B cell (primary cell): ENCODE measurements at regions not wholly inside any gene's neighbourhood (a gene's known extent, or its start where the extent isn't known, plus 50 kb on each side); places are given as distances from the start of the nearest gene placed in this dataset.

Experiments used
- ATAC-seq: fragments of 200-7000 bp; cut with Tn5 transposase; one replicate; pipeline ENCODE4 v1.10.0; 2021; ENCODE audit warnings: low read depth, mild to moderate bottlenecking, moderate number of reproducible peaks, moderate library complexity
- CTCF ChIA-PET: fragments of 350-600 bp; sonication (Branson Sonifier 250); formaldehyde crosslinking; loops from one replicate; lab custom pipeline; 2021; ENCODE audit warnings: antibody characterized with exemption, inconsistent platforms; lab: Charles Lee
- POLR2A ChIA-PET: fragments of 350-600 bp; sonication (Branson Sonifier 250); formaldehyde crosslinking; loops from one replicate; lab custom pipeline; 2021; ENCODE audit warnings: antibody characterized with exemption; lab: Charles Lee
- DNase-seq: peaks from one replicate; pipeline ENCODE4 v3.0.0; 2013
- H2AFZ ChIP-seq: 2 replicates; pipeline ENCODE4 v1.6.1; 2012; ENCODE audit warnings: mild to moderate bottlenecking, low read depth, low read length; ENCODE audit not compliant: insufficient read depth, poor library complexity, severe bottlenecking
- H3K27ac ChIP-seq, 2 donors: 1 replicate in 1 of 2; 2 replicates in 1 of 2; pipeline ENCODE4 v1.5.1; 2012 to 2013; ENCODE audit warnings: low read length in 2 of 2, mild to moderate bottlenecking in 2 of 2, moderate library complexity in 1 of 2
- H3K27me3 ChIP-seq, 4 experiments: fragments of 200-600 bp in 1 of 4; sonication (generic) in 1 of 4; replicated peaks in 1 of 4; 1 replicate in 2 of 4; 2 replicates in 2 of 4; pipeline versions ENCODE4 v1.6.1 to v1.7.0; 2013 to 2016; ENCODE audit warnings: low read length in 3 of 4, mild to moderate bottlenecking in 2 of 4, mixed read lengths in 1 of 4, moderate library complexity in 1 of 4; ENCODE audit not compliant: insufficient read depth in 4 of 4, control insufficient read depth in 3 of 4; ENCODE audit errors: control extremely low read depth in 1 of 4
- H3K36me3 ChIP-seq, 2 experiments: replicated peaks in 1 of 2; 1 replicate in 1 of 2; 2 replicates in 1 of 2; pipeline versions ENCODE4 v1.6.1 to v1.7.1; 2013; ENCODE audit warnings: low read length in 1 of 2; ENCODE audit not compliant: insufficient read depth in 2 of 2, control insufficient read depth in 1 of 2; ENCODE audit errors: control extremely low read depth in 1 of 2, extremely low read depth in 1 of 2
- H3K4me1 ChIP-seq, 2 donors: fragments of 200-600 bp in 1 of 2; sonication (generic) in 1 of 2; 1 replicate in 1 of 2; 2 replicates in 1 of 2; pipeline versions ENCODE4 v1.5.1 to v1.6.1; 2013 to 2017; ENCODE audit warnings: low read length in 2 of 2; ENCODE audit not compliant: control insufficient read depth in 2 of 2, insufficient read depth in 2 of 2
- H3K4me2 ChIP-seq: replicated peaks from 2 replicates; pipeline ENCODE3; 2012; ENCODE audit warnings: mild to moderate bottlenecking, low read depth, low read length; ENCODE audit not compliant: poor library complexity, severe bottlenecking
- H3K4me3 ChIP-seq, 5 experiments: fragments of 200-600 bp in 1 of 5; sonication (generic) in 1 of 5; 1 replicate in 3 of 5; 2 replicates in 2 of 5; pipeline versions ENCODE4 v1.5.1 to v1.7.0; 2011 to 2016; ENCODE audit warnings: low read length in 4 of 5, mild to moderate bottlenecking in 4 of 5, low read depth in 2 of 5, control low read depth in 1 of 5, moderate library complexity in 1 of 5; ENCODE audit not compliant: insufficient read depth in 1 of 5; ENCODE audit errors: control extremely low read depth in 1 of 5, extremely low read depth in 1 of 5
- H3K79me2 ChIP-seq: fragments of 200-600 bp; sonication (generic); one replicate; pipeline ENCODE4 v1.6.0; 2016; ENCODE audit warnings: low read length; ENCODE audit not compliant: control insufficient read depth, insufficient read depth
- H3K9ac ChIP-seq: fragments of 200-600 bp; sonication (generic); 2 replicates; pipeline ENCODE4 v1.6.1; 2017; ENCODE audit warnings: mild to moderate bottlenecking, low read length, moderate library complexity
- H3K9me3 ChIP-seq, 3 donors: one replicate each; pipeline versions ENCODE4 v1.6.1 to v1.7.1; 2013; ENCODE audit warnings: low read length in 2 of 3; ENCODE audit not compliant: control insufficient read depth in 2 of 3, insufficient read depth in 1 of 3; ENCODE audit errors: control extremely low read depth in 1 of 3
- H4K20me1 ChIP-seq: 2 replicates; pipeline ENCODE4 v1.6.0; 2012; ENCODE audit warnings: mild to moderate bottlenecking, low read length; ENCODE audit not compliant: insufficient read depth, control insufficient read depth, poor library complexity, severe bottlenecking
- H3K27ac Mint-ChIP-seq: one replicate; pipeline ENCODE4 v1.8.0; 2021; ENCODE audit warnings: mixed read lengths
- H3K27me3 Mint-ChIP-seq: one replicate; pipeline ENCODE4 v1.8.0; 2021; ENCODE audit warnings: mixed read lengths
- H3K4me1 Mint-ChIP-seq: one replicate; pipeline ENCODE4 v1.8.0; 2021; ENCODE audit warnings: mixed read lengths
- H3K4me3 Mint-ChIP-seq: one replicate; pipeline ENCODE4 v1.8.0; 2021; ENCODE audit warnings: mixed read lengths
- H3K9me3 Mint-ChIP-seq: one replicate; pipeline ENCODE4 v1.8.0; 2022; ENCODE audit warnings: mixed read lengths; ENCODE audit not compliant: insufficient read depth
- CTCF ChIP-seq: fragments of 200-600 bp; IDR thresholded peaks from one replicate; pipeline ENCODE4 v1.8.0; 2022; ENCODE audit warnings: antibody characterized with exemption, mild to moderate bottlenecking
- EZH2 ChIP-seq: IDR thresholded peaks from 2 replicates; pipeline ENCODE4 v1.6.1; 2012; ENCODE audit warnings: borderline replicate concordance, low read depth, mild to moderate bottlenecking, moderate library complexity, low read length; ENCODE audit not compliant: insufficient read depth, poor library complexity, severe bottlenecking
- WGBS: methylation state at CpG from one replicate; pipeline ENCODE4 v1.1.5; 2013; ENCODE audit warnings: missing lambda C conversion rate; ENCODE audit not compliant: insufficient coverage; 5-methylcytosine and 5-hydroxymethylcytosine counted together
- intact Hi-C: fragments of 100-400 bp; cut with micrococcal nuclease; formaldehyde crosslinking; loops from one replicate; pipeline ENCODE4 v1.10.0; 2022

DNA sequence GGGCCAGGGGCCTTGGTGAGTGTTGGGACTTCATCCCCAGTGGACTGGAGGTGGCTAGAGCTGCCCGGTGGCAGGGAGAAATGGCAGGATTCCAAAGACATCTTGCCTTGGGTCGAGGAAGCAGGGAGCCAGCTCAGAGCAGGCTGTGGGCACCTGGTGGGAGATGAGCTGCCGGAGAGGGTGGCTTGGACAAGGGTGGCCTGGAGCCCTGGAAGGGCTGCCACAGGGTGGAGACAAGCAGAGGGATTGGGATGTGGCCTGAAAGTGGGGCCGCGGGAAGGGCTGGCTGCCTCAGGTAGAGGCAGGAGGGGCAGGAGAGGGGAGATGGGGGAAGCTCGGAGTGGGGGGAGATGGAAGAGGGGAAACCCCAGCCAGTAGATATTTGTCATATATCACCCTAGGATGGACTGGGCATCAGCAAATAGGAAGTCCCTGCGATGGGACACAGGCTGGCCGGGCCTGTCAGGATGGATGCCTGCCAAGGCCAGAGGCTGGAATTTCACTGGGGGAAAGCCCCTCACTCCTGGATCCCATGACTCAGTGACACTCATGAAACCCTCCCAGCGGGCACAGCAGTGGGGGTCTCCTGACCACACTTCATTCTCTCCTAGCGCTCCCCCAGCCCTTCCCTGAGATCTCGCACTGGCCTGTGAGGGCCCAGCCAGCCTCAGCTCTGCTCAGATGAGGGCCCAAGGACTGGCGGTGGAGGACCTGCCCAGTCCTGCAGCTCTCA lies 72.0 kb upstream of the SHISAL1 start:
- no peak for ATAC-seq
- Histone ChIP-seq H3K36me3 (no peaks in the 10 kb centered on the region), H3K9ac (no peak overlapping the region), H3K4me2 (no peak overlapping the region), H4K20me1 (no peaks in the 10 kb centered on the region), H3K27ac (no peak overlapping the region), H3K27me3 (peaks cover 0 to 5% (median 0%) of the 10 kb centered on the region in 4 experiments), H3K79me2 (no peaks in the 10 kb centered on the region), H3K4me3 (no peak overlapping the region), H3K4me1 (no peaks in the 10 kb centered on the region), H3K9me3 (no peaks in the 10 kb centered on the region), H2AFZ (no peak overlapping the region)
- intact Hi-C loops = no loop called here
- TF ChIP-seq EZH2 = no peak
- no peak for TF ChIP-seq CTCF
- ChIA-PET CTCF (no interaction called here), POLR2A (no interaction called here)
- no peak for DNase-seq
- no peaks in the 10 kb centered on the region for H3K4me1 Mint-ChIP-seq
- peaks cover 37% of the 10 kb centered on the region for H3K27me3 Mint-ChIP-seq
- no peak overlapping the region for H3K4me3 Mint-ChIP-seq
- no peaks in the 10 kb centered on the region for H3K9me3 Mint-ChIP-seq
- WGBS = 90% methylated on average over 11 of the region's 12 CpGs
- H3K27ac Mint-ChIP-seq = no peak overlapping the region

DNA sequence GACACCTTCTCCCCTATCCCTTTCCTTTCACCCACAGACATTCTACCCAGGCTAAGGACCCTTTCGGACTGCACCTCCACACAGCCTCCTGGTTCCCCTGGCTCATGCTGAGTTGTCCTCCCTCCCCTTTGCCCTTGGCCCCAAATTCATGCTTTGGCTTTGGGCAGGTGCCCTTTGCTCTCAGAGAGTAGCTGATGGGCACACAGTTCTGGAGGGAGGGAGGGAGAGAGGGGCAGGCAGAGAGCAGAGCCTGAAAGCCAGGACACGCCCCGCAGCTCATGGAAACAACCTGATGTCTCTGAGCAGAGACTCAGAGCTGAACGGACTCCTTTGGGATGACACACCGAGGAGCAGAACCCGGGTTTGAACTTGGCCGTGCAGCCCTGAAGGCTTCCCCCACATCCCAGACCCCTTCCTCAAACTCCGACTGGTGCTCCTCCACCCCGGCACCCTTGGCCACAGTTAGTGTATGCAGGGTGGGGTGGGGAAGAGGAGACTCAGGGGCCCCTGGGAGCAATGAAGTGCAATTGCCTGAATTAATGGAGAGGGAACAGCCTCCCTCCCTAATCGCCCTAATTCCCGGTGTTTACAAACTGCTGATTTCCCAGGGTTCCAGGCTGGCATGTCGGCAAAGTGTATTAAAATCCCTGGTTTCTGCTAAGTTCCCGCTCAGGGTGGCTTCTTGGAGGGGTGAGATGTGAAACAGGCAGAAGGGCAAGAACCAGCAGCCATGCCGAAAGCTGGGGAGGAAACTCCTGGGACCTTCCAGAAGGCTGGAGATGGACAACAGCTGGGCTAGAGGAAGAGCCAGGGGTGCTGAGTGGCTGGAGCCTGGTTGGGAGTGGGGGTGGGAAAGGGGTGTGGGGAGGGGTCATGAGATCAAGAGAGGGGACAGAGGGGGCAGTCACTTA lies 71.2 kb upstream of the SHISAL1 start:
- H3K36me3 ChIP-seq = no peaks in the 10 kb centered on the region
- no peak overlapping the region for H3K27ac Mint-ChIP-seq
- no peaks in the 10 kb centered on the region for H3K4me1 ChIP-seq
- 87% methylated on average over 7 of the region's 14 CpGs for WGBS
- H3K9ac ChIP-seq = no peak overlapping the region
- H3K4me3 Mint-ChIP-seq = no peak overlapping the region
- H3K27me3 ChIP-seq = peaks cover 0 to 5% (median 0%) of the 10 kb centered on the region in 4 experiments
- no peaks in the 10 kb centered on the region for H3K4me1 Mint-ChIP-seq
- no peak overlapping the region for H3K4me3 ChIP-seq
- POLR2A ChIA-PET = no interaction called here
- ATAC-seq = no peak
- intact Hi-C loops = no loop called here
- H3K27ac ChIP-seq = no peak overlapping the region
- CTCF ChIA-PET = no interaction called here
- H2AFZ ChIP-seq = no peak overlapping the region
- DNase-seq = no peak
- H3K79me2 ChIP-seq = no peaks in the 10 kb centered on the region
- no peaks in the 10 kb centered on the region for H4K20me1 ChIP-seq
- peaks cover 36% of the 10 kb centered on the region for H3K27me3 Mint-ChIP-seq
- no peak overlapping the region for H3K4me2 ChIP-seq
- H3K9me3 ChIP-seq = no peaks in the 10 kb centered on the region
- TF ChIP-seq CTCF (no peak), EZH2 (no peak)
- H3K9me3 Mint-ChIP-seq = no peaks in the 10 kb centered on the region
